Inflammatory macrophage (primary cell): ENCODE measurements at regions not wholly inside any gene's neighbourhood (a gene's known extent, or its start where the extent isn't known, plus 50 kb on each side); places are given as distances from the start of the nearest gene placed in this dataset.

Source experiments
- DNase-seq, 2 donors: peaks; one replicate each; pipeline ENCODE4 v3.0.0-alpha.2; 2020 to 2022

DNA sequence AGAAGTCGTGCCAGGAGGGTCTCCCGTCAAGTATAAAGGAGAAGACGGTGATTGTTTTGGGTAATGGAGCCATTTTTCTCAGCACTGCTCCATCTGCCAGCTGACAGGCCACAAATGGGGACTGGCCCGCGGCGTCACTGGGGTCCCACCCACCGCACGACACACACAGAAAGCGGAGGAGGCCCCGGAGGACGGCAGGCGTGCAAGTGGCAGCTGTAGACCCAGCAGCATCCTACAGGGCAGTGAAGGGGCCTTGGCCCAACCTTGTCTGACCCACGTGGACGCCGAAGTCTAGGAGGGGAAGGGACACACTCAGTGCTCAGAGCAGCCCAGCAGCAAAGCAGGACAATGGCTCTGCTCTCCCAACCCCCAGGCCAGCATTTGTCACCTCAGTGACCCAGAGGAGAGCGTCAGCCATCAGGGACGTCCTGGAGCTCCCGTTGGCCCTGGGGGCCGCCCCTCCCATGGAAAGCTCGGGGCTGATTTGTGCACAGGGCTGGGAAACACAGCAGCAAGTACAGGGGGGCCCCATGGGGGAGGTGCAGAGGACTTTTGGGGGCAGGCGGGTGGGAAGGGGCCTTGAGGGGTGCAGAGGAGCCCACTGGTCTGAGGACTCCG is 644.4 kb downstream of the BRD1 start:
- no peak for DNase-seq

DNA sequence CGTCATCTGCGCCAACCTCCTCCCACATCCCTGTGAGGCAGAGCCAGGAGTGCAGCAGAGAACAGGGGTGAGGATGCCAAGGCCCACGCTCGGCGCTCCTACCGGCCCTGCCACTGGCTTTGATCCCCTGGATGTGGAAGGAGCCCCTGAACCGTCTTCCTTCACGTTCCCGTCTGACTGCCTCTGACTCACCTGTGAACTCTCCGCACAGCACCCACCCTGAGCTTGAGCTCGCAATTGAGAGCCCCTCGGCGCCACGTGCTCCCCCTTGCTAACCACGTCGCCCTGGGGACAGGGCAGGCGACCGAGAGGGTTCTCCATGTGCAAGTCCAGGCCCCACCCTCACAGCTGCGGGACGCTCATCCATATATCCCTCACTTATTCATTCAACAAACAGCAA is 645.3 kb downstream of the BRD1 start:
- no peak for DNase-seq

DNA sequence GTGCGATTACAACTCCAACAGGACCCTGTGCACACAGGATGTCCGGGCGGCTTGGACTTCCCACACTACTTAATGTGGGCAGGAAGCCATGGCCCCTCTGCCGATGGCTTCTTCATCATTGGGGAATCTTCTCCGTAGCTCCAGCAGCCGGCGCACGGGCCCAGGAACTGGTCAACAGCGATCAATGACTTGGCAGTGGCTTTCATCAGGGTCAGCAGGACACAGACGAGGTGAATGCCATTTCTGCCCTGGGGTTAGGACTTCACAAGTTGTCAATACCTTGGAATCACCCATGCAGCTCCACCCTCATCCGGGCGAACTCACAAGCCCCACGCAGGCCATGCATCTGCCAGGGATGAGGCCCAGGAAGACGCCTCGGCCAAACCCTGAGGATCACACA is 645.7 kb downstream of the BRD1 start:
- no peak for DNase-seq

DNA sequence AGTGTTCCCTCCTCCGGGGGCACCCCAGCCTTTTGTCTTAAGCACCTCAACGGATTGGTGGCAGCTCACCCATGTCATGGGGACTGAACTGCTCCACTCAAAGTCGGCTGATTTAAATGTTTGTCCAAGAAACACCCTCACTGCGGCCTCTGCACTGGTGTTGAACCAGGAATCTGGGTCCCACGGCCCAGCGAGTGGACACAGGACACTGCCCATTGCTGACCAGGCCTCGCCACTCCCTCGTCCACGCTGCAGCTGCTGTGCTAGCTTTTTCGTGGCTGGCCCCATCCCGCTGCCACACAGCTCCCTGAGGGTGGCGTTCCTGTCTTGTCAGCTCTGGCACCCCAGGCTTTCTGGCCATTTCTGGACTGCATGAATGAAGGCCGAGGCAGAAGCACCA is 646.2 kb downstream of the BRD1 start:
- no peak for DNase-seq

DNA sequence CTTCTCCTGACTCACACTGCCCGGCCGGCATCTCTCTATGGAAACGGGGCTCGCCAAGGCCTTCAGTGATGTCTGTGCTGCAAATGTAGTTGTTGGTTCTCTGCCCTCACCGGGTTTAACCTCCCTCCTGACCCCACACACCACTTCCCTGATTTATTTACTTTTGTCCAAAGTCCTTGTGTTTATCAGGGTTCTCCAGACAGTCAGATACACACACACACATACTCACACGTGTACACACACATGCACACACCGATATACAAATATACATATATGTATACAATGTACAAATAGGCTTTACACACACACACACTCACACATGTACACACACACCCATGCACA is 647.0 kb downstream of the BRD1 start:
- DNase-seq = no peak

DNA sequence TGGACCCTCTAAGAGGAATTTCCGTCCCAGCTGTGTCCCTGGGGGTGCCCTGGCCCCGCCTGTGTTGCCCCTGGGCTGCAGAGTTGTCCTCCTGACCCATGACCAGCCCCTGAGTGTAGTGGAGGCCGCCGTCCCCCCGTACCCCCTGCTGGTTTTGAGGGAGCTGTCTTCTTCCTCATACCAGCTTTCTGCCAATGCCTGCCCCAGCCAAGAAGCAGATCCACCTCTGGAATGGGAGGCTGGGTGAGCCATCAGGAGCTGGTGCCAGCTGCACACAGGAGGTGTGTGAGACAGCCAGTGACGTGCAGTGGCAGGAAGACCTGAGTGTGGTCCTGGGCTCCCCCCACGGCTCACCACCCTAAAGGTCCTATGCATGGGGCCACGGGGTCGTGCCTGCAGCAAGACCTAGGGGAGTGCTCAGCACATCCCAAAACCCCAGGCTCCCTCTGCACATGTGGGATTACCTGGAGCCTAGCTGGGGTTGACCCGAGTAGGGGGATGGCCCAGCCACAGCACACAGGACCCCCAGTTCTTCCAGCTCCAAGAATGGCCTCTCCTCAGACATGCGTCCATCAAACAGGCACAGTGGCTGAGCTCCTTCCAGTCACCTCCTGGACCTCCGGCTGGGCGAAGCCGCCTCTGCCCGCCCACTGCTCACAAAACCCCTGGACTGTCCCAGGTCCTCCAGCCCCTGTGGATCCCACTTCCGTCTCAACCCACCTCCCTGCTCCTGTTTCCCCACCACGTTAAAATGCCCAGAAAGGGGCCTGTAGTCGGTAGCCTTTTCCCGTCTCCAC is 647.6 kb downstream of the BRD1 start:
- DNase-seq = no peak

GRCh38 chr22:49179175-49179574 is 648.5 kb downstream of the BRD1 start:
- DNase-seq = no peak

GRCh38 chr22:49178246-49179005 is 649.2 kb downstream of the BRD1 start:
- no peak for DNase-seq

DNA sequence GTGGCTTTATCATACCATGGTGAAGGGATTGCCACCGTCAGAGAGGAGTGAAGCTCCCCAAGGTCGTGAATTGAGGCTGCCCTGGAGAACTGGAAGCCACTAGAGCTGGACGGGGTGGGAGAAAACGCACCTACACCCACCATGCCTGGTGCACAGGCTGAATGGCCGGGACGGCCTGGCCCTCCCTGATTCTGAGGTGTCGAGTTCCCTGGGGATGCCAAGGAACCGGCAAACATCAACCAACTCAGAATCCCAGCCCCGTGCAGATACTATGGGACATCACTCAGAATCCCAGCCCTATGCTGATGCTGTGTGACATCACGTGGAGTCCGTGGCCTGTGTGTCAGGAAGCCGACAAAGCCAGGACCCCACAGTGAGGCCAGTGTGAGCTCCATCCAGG is 650.0 kb downstream of the BRD1 start:
- no peak for DNase-seq

DNA sequence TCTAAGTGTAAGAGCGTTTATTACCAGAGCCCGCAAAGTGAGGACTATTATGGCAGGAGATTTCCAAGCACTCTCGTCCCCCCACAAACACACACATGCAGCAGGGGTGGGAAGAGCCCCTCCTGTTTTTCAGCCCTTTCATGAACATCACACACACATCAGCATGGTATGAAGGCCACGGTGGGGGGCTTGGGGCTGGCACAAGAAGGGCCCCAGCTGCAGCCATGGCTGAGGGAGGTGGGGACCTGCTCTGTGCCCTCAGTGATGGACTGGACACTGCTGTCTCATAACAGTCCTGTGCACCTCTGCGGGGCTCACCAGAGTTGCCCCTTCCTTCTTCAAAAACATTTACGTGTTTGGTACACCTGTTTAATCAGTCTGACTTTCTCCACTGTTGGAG is 650.7 kb downstream of the BRD1 start:
- no peak for DNase-seq

- no peak for DNase-seq
These were observed 657.6 kb downstream of the BRD1 start for GRCh38 chr22:49170053-49170452.

DNA sequence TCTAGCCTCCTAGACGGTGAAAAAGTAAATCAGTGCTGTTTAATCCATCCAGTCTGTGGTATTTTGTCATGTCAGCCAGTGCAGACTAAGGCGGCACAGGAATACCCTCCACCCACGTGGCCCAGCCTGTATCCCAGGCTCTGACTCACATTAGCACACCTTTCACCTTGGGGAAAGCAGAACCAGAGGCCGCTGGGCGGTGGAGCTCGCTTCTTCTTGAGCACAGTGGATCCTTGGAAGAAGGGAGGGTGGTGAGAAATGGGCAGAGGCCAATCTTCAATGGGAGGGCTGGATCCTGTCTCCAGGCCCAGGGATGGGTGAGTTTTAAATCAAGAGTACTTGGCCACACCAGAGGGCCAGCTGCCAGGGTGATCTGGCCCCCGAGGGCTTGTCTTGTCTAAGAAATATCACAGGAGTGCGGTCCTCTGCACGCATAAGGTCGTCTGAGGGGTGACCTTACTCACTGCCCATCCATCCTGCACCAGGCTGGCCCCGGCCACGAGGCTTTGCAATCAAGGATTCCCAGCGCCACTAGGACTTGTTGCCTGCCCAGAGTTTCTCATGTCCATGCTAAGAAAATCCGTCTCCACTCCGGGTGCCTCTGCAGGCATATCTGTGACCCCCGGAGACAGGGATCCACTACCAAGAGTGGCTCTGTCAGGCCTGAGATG is 658.5 kb downstream of the BRD1 start:
- DNase-seq = no peak

GRCh38 chr22:49168219-49168813 is 659.4 kb downstream of the BRD1 start:
- no peak for DNase-seq

GRCh38 chr22:49166746-49167145 is 660.9 kb downstream of the BRD1 start:
- DNase-seq = no peak

- no peak for DNase-seq
These were observed 661.5 kb downstream of the BRD1 start for GRCh38 chr22:49166211-49166610.

DNA sequence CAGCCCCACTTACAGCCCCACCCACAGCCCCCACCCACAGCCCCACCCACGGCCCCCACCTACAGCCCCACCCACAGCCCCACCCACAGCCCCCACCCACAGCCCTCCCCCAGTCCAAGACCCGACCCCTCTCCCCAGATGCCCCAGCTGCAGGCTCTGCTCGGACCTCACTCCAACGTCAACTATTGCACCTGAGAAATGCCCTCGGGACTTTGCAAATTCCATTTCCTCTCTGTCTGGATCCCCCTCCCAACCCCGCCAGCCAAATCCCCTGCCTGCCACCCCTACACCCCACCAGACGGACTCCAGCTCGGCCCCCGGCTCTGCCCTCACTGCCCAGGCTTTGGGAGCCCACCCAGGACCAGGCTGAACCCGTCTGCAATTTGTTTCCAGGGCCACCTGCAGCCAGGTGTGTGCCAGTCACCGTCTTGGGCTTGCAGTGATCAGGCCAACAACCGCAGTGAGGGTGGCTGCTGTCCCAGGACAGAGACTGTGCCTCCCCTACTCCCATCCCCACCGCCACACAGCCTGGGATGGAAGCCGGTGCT is 662.8 kb downstream of the BRD1 start:
- no peak for DNase-seq

- no peak for DNase-seq
These were observed 663.5 kb downstream of the BRD1 start for GRCh38 chr22:49163960-49164690.

DNA sequence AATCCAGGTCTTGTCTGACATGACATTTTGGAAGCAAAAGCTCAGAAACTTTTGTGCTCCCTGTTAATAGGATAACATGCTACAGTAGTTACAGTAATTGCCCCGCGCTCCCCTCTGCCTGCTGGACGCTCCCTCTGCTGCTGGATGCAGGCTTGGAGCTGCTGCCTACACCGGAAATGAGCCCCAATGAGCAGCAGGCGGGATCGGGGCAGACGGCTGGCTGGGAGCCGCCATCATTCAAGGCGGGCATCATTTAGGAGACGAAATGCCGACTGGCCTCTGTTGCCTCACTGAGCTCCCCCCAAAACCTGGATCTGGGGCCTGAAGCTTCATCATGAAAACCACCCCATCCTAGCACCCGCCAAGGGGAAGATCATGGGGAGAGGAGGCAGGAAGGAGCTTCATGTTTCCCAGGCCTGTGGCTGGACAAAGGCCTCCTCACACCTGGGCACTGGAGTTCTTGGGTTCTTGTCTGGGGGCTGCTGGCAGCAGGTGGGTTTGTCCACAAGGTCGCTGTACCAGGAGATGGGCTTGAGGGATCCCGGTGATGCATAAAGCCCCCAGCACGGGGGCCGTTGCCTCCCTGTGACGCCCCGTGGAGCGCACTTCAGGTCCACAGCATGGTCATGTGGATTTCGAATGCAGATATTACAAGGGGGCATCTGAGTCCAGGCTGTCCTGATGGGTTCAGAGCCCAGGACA is 664.3 kb downstream of the BRD1 start:
- no peak for DNase-seq

GRCh38 chr22:49162841-49163240 is 664.8 kb downstream of the BRD1 start:
- no peak for DNase-seq

DNA sequence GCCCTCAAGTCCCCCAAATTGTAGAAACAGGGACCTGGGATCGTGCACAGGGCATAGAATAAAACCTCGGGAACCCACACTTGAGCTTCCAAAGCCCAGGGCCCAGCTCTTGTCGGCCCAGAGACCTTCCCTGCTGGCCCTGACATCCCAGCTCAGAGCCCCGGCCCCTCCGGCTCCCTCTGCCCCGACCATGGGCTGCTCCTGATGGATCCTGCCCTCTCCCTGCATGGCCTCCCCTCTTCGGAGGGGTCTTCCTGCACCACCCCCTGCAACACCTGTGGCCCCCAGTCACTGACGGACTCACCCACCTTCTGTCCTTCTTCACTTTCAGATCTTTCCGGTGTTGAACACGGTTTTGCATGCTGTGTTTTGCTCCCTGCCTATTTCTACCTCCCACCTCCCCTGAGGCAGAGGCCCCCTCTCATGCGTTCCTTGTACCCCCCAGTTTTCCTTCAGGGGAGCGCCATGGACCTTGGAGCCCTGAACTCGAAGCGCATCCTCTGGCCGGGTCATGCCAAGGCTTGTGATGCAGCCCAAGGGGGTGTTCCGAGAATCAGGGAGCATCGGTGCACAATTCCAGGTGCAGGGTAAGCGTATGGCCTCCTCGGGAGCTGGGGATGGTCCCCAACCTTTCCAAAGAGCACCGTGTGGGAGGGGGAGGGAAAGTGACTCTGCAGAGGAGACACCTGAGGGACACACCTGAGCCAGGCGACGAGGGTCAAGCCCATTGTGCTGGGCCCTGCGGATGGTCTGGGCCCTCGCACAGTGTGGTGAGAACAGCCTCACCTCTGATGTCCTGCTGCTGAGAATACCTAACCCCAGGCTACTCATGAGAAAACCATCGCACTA is 666.4 kb downstream of the BRD1 start:
- no peak for DNase-seq
